H1 (cell line): ENCODE measurements at regions not wholly inside any gene's neighbourhood (a gene's known extent, or its start where the extent isn't known, plus 50 kb on each side); places are given as distances from the start of the nearest gene placed in this dataset.

Source experiments
- CTCF ChIA-PET: fragments of 300-600 bp; sonication (Branson Sonifier 250); formaldehyde crosslinking; loops from one replicate; lab custom pipeline; 2021; ENCODE audit not compliant: partially characterized antibody; lab: Charles Lee
- POLR2A ChIA-PET: fragments of 300-600 bp; sonication (Branson Sonifier 250); formaldehyde crosslinking; loops from one replicate; lab custom pipeline; 2021; ENCODE audit warnings: inconsistent platforms; ENCODE audit not compliant: partially characterized antibody; lab: Charles Lee
- DNase-seq, 2 experiments: peaks; one replicate each; pipeline versions ENCODE4 v3.0.0 to v3.0.0-alpha.2; 2010 to 2022; ENCODE audit warnings: low spot score in 2 of 2, low read depth in 1 of 2, mixed read lengths in 1 of 2
- FAIRE-seq: peaks from 2 replicates; lab custom pipeline; 2011; peaks lifted over from hg19 to GRCh38; lab: Jason Lieb, UNC
- H2AFZ ChIP-seq: 2 replicates; pipeline ENCODE4 v1.8.1; 2012; ENCODE audit warnings: low read length, inconsistent platforms
- H2AK5ac ChIP-seq: 2 replicates; pipeline ENCODE4 v1.6.1; 2013; ENCODE audit warnings: low read depth, low read length
- H2BK120ac ChIP-seq: replicated peaks from 2 replicates; pipeline ENCODE3; 2013; ENCODE audit warnings: low read depth, low read length, inconsistent platforms
- H2BK12ac ChIP-seq: 2 replicates; pipeline ENCODE4 v1.6.1; 2013; ENCODE audit warnings: low read depth, low read length
- H2BK15ac ChIP-seq: 2 replicates; pipeline ENCODE4 v1.6.1; 2013; ENCODE audit warnings: low read length
- H2BK20ac ChIP-seq: 2 replicates; pipeline ENCODE4 v1.6.1; 2013; ENCODE audit warnings: low read length
- H2BK5ac ChIP-seq: 2 replicates; pipeline ENCODE4 v1.6.1; 2013; ENCODE audit warnings: low read depth, low read length
- H3K14ac ChIP-seq: 2 replicates; pipeline ENCODE4 v1.6.1; 2013; ENCODE audit warnings: inconsistent platforms; ENCODE audit not compliant: insufficient read length
- H3K18ac ChIP-seq: 2 replicates; pipeline ENCODE4 v1.6.1; 2013; ENCODE audit warnings: low read length; ENCODE audit errors: extremely low read depth
- H3K23ac ChIP-seq: 2 replicates; pipeline ENCODE4 v1.6.1; 2013; ENCODE audit warnings: inconsistent platforms; ENCODE audit not compliant: insufficient read length
- H3K23me2 ChIP-seq: 2 replicates; pipeline ENCODE4 v1.6.1; 2013; ENCODE audit warnings: low read depth, low read length
- H3K27ac ChIP-seq: 2 replicates; pipeline ENCODE4 v1.6.1; 2011; ENCODE audit warnings: low read depth, low read length, inconsistent platforms
- H3K27me3 ChIP-seq, 4 experiments: replicated peaks in 1 of 4; 1 replicate in 1 of 4; 2 replicates in 3 of 4; pipeline versions ENCODE4 v1.6.1 to v1.8.1; 2011 to 2013; ENCODE audit warnings: low read length in 3 of 4, mild to moderate bottlenecking in 3 of 4, inconsistent platforms in 2 of 4, mixed read lengths in 2 of 4, moderate library complexity in 1 of 4; ENCODE audit not compliant: control insufficient read depth in 3 of 4, insufficient read depth in 3 of 4; ENCODE audit errors: extremely low read depth in 1 of 4
- H3K36me3 ChIP-seq, 4 experiments: 2 replicates each; pipeline versions ENCODE4 v1.6.1 to v1.8.1; 2011 to 2013; ENCODE audit warnings: mild to moderate bottlenecking in 4 of 4, low read length in 3 of 4, moderate library complexity in 2 of 4, control low read depth in 1 of 4, inconsistent platforms in 1 of 4; ENCODE audit not compliant: insufficient read depth in 4 of 4, control insufficient read depth in 2 of 4
- H3K4ac ChIP-seq: replicated peaks from 2 replicates; pipeline ENCODE3; 2013; ENCODE audit warnings: low read length, low read depth, mixed read lengths, inconsistent platforms; ENCODE audit not compliant: insufficient read length
- H3K4me1 ChIP-seq, 4 experiments: replicated peaks in 1 of 4; 1 replicate in 1 of 4; 2 replicates in 3 of 4; pipeline versions ENCODE4 v1.6.1 to v1.8.1; 2011 to 2013; ENCODE audit warnings: low read length in 3 of 4, inconsistent platforms in 2 of 4, mixed read lengths in 1 of 4; ENCODE audit not compliant: insufficient read depth in 4 of 4, control insufficient read depth in 3 of 4
- H3K4me2 ChIP-seq, 2 experiments: 2 replicates each; pipeline versions ENCODE4 v1.6.1 to v1.8.1; 2011 to 2013; ENCODE audit warnings: low read depth in 2 of 2, low read length in 2 of 2, control low read depth in 1 of 2, inconsistent platforms in 1 of 2, mild to moderate bottlenecking in 1 of 2; ENCODE audit not compliant: insufficient read depth in 1 of 2
- H3K4me3 ChIP-seq, 4 experiments: fragments of 200-600, 300-600 bp in 1 of 4; sonication (generic), shearing (Covaris generic), sonication (Bioruptor Twin) in 1 of 4; 2 replicates each; pipeline versions ENCODE4 v1.5.1 to v1.8.1; 2011 to 2016; ENCODE audit warnings: low read length in 4 of 4, low read depth in 3 of 4, control low read depth in 2 of 4, inconsistent platforms in 2 of 4, mild to moderate bottlenecking in 2 of 4, mixed read lengths in 1 of 4, moderate library complexity in 1 of 4; ENCODE audit not compliant: insufficient read depth in 2 of 4; ENCODE audit errors: extremely low read depth in 1 of 4
- H3K56ac ChIP-seq: replicated peaks from 2 replicates; pipeline ENCODE3; 2013; ENCODE audit warnings: low read depth, mild to moderate bottlenecking, mixed read lengths, low read length, inconsistent platforms; ENCODE audit not compliant: insufficient read length
- H3K79me1 ChIP-seq: 2 replicates; pipeline ENCODE4 v1.6.1; 2013; ENCODE audit warnings: low read depth, low read length, control low read depth
- H3K79me2 ChIP-seq, 2 experiments: 2 replicates each; pipeline versions ENCODE4 v1.6.1 to v1.8.1; 2012 to 2013; ENCODE audit warnings: low read length in 2 of 2, mild to moderate bottlenecking in 2 of 2, inconsistent platforms in 1 of 2; ENCODE audit not compliant: insufficient read depth in 2 of 2, control insufficient read depth in 1 of 2
- H3K9ac ChIP-seq, 4 experiments: replicated peaks in 1 of 4; 1 replicate in 1 of 4; 2 replicates in 3 of 4; pipeline versions ENCODE4 v1.6.1 to v1.8.1; 2011 to 2013; ENCODE audit warnings: low read depth in 3 of 4, low read length in 3 of 4, control low read depth in 2 of 4, mild to moderate bottlenecking in 2 of 4, moderate library complexity in 2 of 4, inconsistent platforms in 1 of 4; ENCODE audit errors: extremely low read depth in 1 of 4
- H3K9me3 ChIP-seq, 2 experiments: 2 replicates each; pipeline versions ENCODE4 v1.6.1 to v1.8.1; 2012 to 2013; ENCODE audit warnings: mild to moderate bottlenecking in 2 of 2, moderate library complexity in 2 of 2, control low read depth in 1 of 2, inconsistent platforms in 1 of 2, low read depth in 1 of 2, low read length in 1 of 2, mixed read lengths in 1 of 2; ENCODE audit not compliant: insufficient read depth in 2 of 2
- H4K20me1 ChIP-seq, 2 experiments: replicated peaks in 1 of 2; 2 replicates each; pipeline versions ENCODE3 to v1.8.1; 2011 to 2013; ENCODE audit warnings: inconsistent platforms in 2 of 2, low read length in 2 of 2, mild to moderate bottlenecking in 1 of 2; ENCODE audit not compliant: insufficient read depth in 2 of 2, control insufficient read depth in 1 of 2
- H4K5ac ChIP-seq: 2 replicates; pipeline ENCODE4 v1.6.1; 2013; ENCODE audit warnings: low read length, low read depth, mixed read lengths, inconsistent platforms; ENCODE audit not compliant: insufficient read length
- H4K8ac ChIP-seq: 2 replicates; pipeline ENCODE4 v1.8.0; 2013; ENCODE audit warnings: mild to moderate bottlenecking, moderate library complexity, low read length, inconsistent platforms; ENCODE audit not compliant: insufficient read depth; ENCODE audit errors: extremely low read depth
- H4K91ac ChIP-seq: replicated peaks from 2 replicates; pipeline ENCODE3; 2013; ENCODE audit warnings: low read length, mixed read lengths, inconsistent platforms; ENCODE audit not compliant: insufficient read length
- TAF7 ChIP-seq: optimal IDR thresholded peaks from 2 replicates; pipeline ENCODE3; 2011; ENCODE audit warnings: low read depth, mild to moderate bottlenecking, inconsistent platforms, low read length, moderate library complexity, borderline replicate concordance
- WGBS, 2 experiments: shearing (Covaris generic) in 1 of 2; methylation state at CpG; one replicate each; pipeline versions ENCODE4 v1.1.6 to v1.1.7; 2013 to 2015; ENCODE audit warnings: low lambda C conversion rate in 2 of 2, mixed read lengths in 2 of 2, inconsistent platforms in 1 of 2, low coverage in 1 of 2, missing lambda C conversion rate in 1 of 2; ENCODE audit not compliant: insufficient replicate concordance in 2 of 2, insufficient coverage in 1 of 2, insufficient read length in 1 of 2; ENCODE audit errors: extremely low coverage in 1 of 2, missing lambda C conversion rate in 1 of 2; 5-methylcytosine and 5-hydroxymethylcytosine counted together
- TF ChIP-seq, protein P1 (sequence below): IDR thresholded peaks from 2 replicates; pipeline ENCODE4 v1.6.1; 2012; ENCODE audit warnings: inconsistent platforms

DNA sequence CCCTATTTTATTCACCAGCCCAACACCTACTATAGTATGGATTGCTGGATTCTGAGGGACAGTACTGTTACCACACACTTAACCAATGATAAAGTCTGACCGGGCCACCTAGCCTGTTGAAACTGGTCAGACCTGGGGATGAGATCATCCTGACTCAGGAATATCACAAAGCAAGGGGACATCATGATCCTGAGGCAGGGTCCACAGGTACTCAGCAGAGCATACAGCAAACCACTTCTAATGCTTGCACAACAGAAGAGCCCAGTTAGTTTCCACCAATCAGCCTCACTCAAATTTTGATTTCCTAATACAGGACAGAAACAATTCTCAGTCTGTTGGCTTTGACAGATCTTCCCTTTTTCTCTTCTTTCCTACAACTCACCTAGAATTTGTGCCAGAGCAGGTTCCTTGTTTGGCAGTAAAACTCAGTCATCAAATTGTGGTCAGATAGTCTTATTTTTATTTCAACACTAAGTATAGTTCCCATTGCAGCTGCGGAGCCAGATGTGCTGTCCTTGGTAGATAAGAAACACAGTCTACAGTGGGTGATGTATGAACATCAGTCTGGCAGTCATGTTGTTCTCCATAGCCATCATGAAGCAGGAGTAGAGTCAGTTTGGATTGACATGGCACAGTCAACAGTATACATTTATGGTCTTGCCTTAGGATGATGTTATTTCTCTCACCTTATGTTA is 90.1 kb upstream of the PRR23C start:
- H2BK15ac ChIP-seq, result no peak overlapping the region
- no peak overlapping the region for H4K91ac ChIP-seq
- no peak overlapping the region for H4K8ac ChIP-seq
- no peak for FAIRE-seq
- H2AFZ ChIP-seq, result no peak overlapping the region
- ChIA-PET POLR2A (no interaction called here), CTCF (interaction anchor here (1.3 kb wide), 1 partner anchor 23 kb away, joined by 3 read pairs; no protein-coding TSS in a partner anchor)
- H3K4me3 ChIP-seq, result no peak overlapping the region
- H3K79me1 ChIP-seq, result no peaks in the 10 kb centered on the region
- H3K27me3 ChIP-seq, result no peaks in the 10 kb centered on the region
- H2BK20ac ChIP-seq, result no peak overlapping the region
- no peak overlapping the region for H3K4me2 ChIP-seq
- H3K14ac ChIP-seq, result no peak overlapping the region
- no peak overlapping the region for H3K4ac ChIP-seq
- H3K23ac ChIP-seq, result no peak overlapping the region
- no peaks in the 10 kb centered on the region for H3K79me2 ChIP-seq
- H3K56ac ChIP-seq, result no peak overlapping the region
- no peak overlapping the region for H3K18ac ChIP-seq
- no peak for TF ChIP-seq TAF7
- TF ChIP-seq, protein P1, sequence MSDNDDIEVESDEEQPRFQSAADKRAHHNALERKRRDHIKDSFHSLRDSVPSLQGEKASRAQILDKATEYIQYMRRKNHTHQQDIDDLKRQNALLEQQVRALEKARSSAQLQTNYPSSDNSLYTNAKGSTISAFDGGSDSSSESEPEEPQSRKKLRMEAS, result no peak
- H3K4me1 ChIP-seq, result peaks cover 0 to 4% (median 0%) of the 10 kb centered on the region in 4 experiments; a peak in 2 of 7 replicates
- H3K27ac ChIP-seq, result no peak overlapping the region
- no peak overlapping the region for H2BK12ac ChIP-seq
- no peaks in the 10 kb centered on the region for H3K23me2 ChIP-seq
- peaks cover 3 to 16% of the 10 kb centered on the region in 2 experiments; a peak in 1 of 4 replicates for H3K9me3 ChIP-seq
- H2BK120ac ChIP-seq, result no peak overlapping the region
- no peaks in the 10 kb centered on the region; a peak in 1 of 8 replicates for H3K36me3 ChIP-seq
- no peaks in the 10 kb centered on the region for H4K20me1 ChIP-seq
- DNase-seq, result no peak
- H2AK5ac ChIP-seq, result no peak overlapping the region
- no peak overlapping the region for H2BK5ac ChIP-seq
- WGBS, 2 experiments, result 75% methylated on average over 2 of the region's 2 CpGs; no CpG with 5 or more reads in 1 of the 2 experiments
- no peak overlapping the region for H4K5ac ChIP-seq
- H3K9ac ChIP-seq, result no peak overlapping the region
